ENCODE measurements at regions not wholly inside any gene's neighbourhood (a gene's known extent, or its start where the extent isn't known, plus 50 kb on each side); places are given as distances from the start of the nearest gene placed in this dataset.

GRCh38 chr4:54593795-54594322 lies 63.9 kb upstream of the KIT start:
- TF ChIP-seq POLR2AphosphoS5 (IDR thresholded peaks at IDR 0.05; ENCODE audit: control insufficient read depth, insufficient read depth, low read depth, low read length), result no peak
- no peak for TF ChIP-seq POLR2A (conservative IDR thresholded peaks at IDR 0.05)
- no peak for TF ChIP-seq SMC3 (conservative IDR thresholded peaks at IDR 0.05; ENCODE audit: insufficient read depth, low read depth, low read length)
- no peak for TF ChIP-seq SRSF7 (optimal IDR thresholded peaks at IDR 0.05; ENCODE audit: low read depth, low read length)
- no peak for TF ChIP-seq HEY1 (CRISPR knock-in tag; IDR thresholded peaks at IDR 0.05; ENCODE audit: borderline replicate concordance)
- no peak for TF ChIP-seq HOXB6 (CRISPR knock-in tag; IDR thresholded peaks at IDR 0.05; ENCODE audit: borderline replicate concordance)
- no peak for TF ChIP-seq ZNF274 (IDR thresholded peaks at IDR 0.05; ENCODE audit: borderline replicate concordance, low read depth, low read length)
- TF ChIP-seq CTCF (IDR thresholded peaks at IDR 0.05 in 2 of 3, conservative IDR thresholded peaks at IDR 0.05 in 1 of 3; ENCODE audit: insufficient read depth in 2 of 3, low read depth in 1 of 3, low read length in 3 of 3), result no peak
- TF ChIP-seq REST (IDR thresholded peaks at IDR 0.05; ENCODE audit: borderline replicate concordance), result no peak
- no peak for TF ChIP-seq REST (CRISPR knock-in tag; IDR thresholded peaks at IDR 0.05; ENCODE audit: low read depth)
- no peak for TF ChIP-seq E2F5 (CRISPR knock-in tag; IDR thresholded peaks at IDR 0.05)
- no peak for TF ChIP-seq BCLAF1 (IDR thresholded peaks at IDR 0.05; ENCODE audit: borderline replicate concordance in 1 of 2, control insufficient read depth in 1 of 2, low read depth in 2 of 2, low read length in 1 of 2)
